ENCODE measurements at regions not wholly inside any gene's neighbourhood (a gene's known extent, or its start where the extent isn't known, plus 50 kb on each side); places are given as distances from the start of the nearest gene placed in this dataset.

DNA sequence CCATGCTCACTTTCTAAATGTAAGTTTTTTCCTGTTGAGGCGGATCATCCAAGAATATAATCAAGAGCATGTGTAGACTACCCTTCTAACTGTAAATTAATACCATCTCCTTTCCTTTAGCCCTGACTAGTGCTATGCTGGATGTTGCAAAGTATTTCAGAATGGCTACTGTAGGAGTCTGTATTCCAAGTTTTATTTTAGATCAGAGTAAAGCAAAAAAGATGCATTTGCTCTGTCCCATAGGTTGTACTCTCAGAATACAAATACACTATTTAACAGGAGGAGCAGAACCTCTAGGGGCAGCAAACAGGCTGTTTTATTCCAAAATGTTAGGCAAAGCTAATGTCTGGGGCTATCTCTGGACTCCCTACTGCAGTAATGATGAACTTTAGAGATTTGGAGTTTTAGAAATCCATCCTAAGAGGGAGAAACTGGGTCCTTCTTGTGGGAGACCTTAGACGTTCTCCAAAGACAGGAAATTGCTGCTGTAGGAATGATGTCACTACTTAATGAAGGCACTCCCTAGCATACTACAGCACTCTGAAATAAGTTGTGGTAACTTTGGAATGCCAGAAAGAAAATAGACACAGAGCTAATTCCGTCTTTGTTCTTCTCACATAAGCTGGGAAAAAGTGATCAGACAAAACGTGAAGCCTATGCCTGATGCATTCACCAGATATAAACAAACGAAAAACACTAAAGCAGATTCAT, 392.4 kb upstream of the HS3ST5 start:
- CTCF ChIA-PET, result no interaction called here
- in situ Hi-C loops (cut with HindIII; ENCODE audit: low pct_unique_long_range_greater_than_20kb, low sequenced_read_pairs), result no loop called here
- TF ChIP-seq POLR2AphosphoS5 (IDR thresholded peaks at IDR 0.05; ENCODE audit: low read depth, low read length), result no peak
- no peak for TF ChIP-seq CTCF (IDR thresholded peaks at IDR 0.05)
- TF ChIP-seq REST (IDR thresholded peaks at IDR 0.05; ENCODE audit: insufficient read depth in 1 of 2, low read depth in 2 of 2, low read length in 1 of 2), result no peak
- no peak for TF ChIP-seq TCF7L2 (IDR thresholded peaks at IDR 0.05; ENCODE audit: low read depth, low read length)
- Histone ChIP-seq H3K4me1 (ENCODE audit: control insufficient read depth, insufficient read depth, low read length) (no peaks in the 10 kb centered on the region), H3K27ac (ENCODE audit: low read length) (no peak overlapping the region), H3K4me3 (ENCODE audit: low read depth in 2 of 2, low read length in 2 of 2) (no peak overlapping the region), H3K27me3 (ENCODE audit: control insufficient read depth, insufficient read depth, low read length) (no peaks in the 10 kb centered on the region), H3K36me3 (ENCODE audit: control insufficient read depth, insufficient read depth, low read length) (no peaks in the 10 kb centered on the region), H3K9me3 (ENCODE audit: control insufficient read depth, insufficient read depth, low read depth, low read length) (no peaks in the 10 kb centered on the region)
- DNase-seq (ENCODE audit: low read depth, low spot score) (no peak), ATAC-seq (no peak)
- BruUV-seq (replicated peaks), result no TSS peak
- POLR2A ChIA-PET, result no interaction called here
- intact Hi-C loops (cut with micrococcal nuclease; ENCODE audit: unreplicated experiment), result no loop called here

- ChIA-PET CTCF (no interaction called here), POLR2A (no interaction called here)
- in situ Hi-C loops (cut with HindIII; ENCODE audit: low pct_unique_long_range_greater_than_20kb, low sequenced_read_pairs), result no loop called here
These were observed 390.8 kb upstream of the HS3ST5 start for GRCh38 chr6:114733596-114733995.

More at GRCh38 chr6:114733596-114733995, 390.8 kb upstream of the HS3ST5 start:
- H3K4me1 ChIP-seq (ENCODE audit: control insufficient read depth, insufficient read depth, low read length), result no peaks in the 10 kb centered on the region
- H3K36me3 ChIP-seq (ENCODE audit: control insufficient read depth, insufficient read depth, low read length), result no peaks in the 10 kb centered on the region
- intact Hi-C loops (cut with micrococcal nuclease; ENCODE audit: unreplicated experiment), result no loop called here
- H3K27me3 ChIP-seq (ENCODE audit: control insufficient read depth, insufficient read depth, low read length), result no peaks in the 10 kb centered on the region
- TF ChIP-seq SIN3A (IDR thresholded peaks at IDR 0.05; ENCODE audit: borderline replicate concordance, insufficient read depth, low read depth, low read length), result no peak
- no peak for TF ChIP-seq CTCF (IDR thresholded peaks at IDR 0.05)
- TF ChIP-seq TCF7L2 (IDR thresholded peaks at IDR 0.05; ENCODE audit: low read depth, low read length), result no peak
- no peak for TF ChIP-seq POLR2AphosphoS5 (IDR thresholded peaks at IDR 0.05; ENCODE audit: low read depth, low read length)
- TF ChIP-seq REST (IDR thresholded peaks at IDR 0.05; ENCODE audit: insufficient read depth in 1 of 2, low read depth in 2 of 2, low read length in 1 of 2), result no peak
- H3K27ac ChIP-seq (ENCODE audit: low read length), result no peak overlapping the region
- DNase-seq (ENCODE audit: low read depth, low spot score), result no peak
- no peaks in the 10 kb centered on the region for H3K9me3 ChIP-seq (ENCODE audit: control insufficient read depth, insufficient read depth, low read depth, low read length)
- no peak overlapping the region for H3K4me3 ChIP-seq (ENCODE audit: low read depth in 2 of 2, low read length in 2 of 2)
- ATAC-seq, result no peak
- BruUV-seq (replicated peaks), result no TSS peak
